HG03432 (cell line): ENCODE measurements at regions not wholly inside any gene's neighbourhood (a gene's known extent, or its start where the extent isn't known, plus 50 kb on each side); places are given as distances from the start of the nearest gene placed in this dataset.
"Not testable (repeated sequence)": the region's sequence is repeated elsewhere in the genome, so short reads cannot be mapped to it uniquely, and the experiment has no call there.

ENCODE experiments used
- ATAC-seq: cut with Tn5 transposase; IDR thresholded peaks from one replicate; pipeline ENCODE4 v1.9.1; 2021; ENCODE audit warnings: mild to moderate bottlenecking, moderate library complexity; ENCODE audit not compliant: unreplicated experiment

DNA sequence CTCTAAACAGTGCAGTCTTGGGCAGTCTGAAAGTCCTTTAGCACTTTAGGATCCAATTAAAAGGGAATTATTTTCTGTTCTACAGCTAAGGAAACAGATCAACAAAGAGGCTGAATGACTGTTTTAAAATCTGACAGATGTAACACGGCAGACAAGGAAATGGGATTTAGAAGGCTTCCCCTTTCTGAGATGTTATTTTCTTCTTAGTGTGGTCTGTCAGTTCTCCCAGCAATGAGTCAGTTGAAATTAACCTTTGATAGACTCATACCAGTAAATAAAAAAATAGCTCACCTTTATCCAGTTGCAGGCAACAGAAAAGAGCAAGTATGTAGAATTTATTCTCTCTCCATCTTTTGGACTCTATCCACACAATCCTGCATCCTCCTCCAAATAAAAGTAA lies 98.1 kb downstream of the NEDD1 start:
- ATAC-seq = no peak

DNA sequence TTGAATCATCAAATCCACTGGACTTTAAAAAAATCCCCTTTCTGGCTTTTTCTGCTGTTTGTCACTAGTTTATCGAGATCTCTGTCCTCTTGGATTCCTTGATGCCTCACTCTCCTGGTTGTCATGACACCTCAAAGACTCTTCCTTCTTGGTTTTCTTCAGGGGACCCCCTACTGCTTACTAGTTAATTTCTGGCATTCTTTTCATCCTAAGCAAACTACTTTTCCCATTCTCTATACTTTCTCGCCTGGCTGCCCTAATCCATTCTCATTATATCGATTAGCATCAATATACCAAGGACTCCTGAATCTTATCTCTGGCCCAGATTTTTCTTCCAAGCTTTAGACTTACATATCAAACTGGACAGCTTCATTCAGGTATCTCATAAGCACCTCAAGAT lies 98.6 kb downstream of the NEDD1 start:
- ATAC-seq = no peak

DNA sequence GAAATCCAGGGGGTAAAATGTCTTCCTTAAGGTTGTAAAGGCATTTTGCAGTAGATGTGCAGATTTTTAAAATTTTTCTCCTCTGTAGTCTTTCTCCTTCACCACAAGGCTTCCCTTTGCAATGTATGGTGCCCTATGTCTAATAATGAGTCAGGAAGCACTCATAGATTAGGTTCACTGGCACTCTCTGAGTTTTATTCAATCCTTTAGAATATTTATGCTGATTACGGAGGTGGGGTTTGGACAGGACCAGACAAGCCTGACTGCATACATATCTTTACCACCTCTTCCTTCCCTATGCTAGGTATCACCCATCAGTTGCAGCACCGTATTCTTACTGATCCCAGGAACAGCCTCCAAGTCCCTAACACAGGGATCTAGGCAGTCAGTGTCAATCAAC lies 99.5 kb downstream of the NEDD1 start:
- ATAC-seq = no peak

DNA sequence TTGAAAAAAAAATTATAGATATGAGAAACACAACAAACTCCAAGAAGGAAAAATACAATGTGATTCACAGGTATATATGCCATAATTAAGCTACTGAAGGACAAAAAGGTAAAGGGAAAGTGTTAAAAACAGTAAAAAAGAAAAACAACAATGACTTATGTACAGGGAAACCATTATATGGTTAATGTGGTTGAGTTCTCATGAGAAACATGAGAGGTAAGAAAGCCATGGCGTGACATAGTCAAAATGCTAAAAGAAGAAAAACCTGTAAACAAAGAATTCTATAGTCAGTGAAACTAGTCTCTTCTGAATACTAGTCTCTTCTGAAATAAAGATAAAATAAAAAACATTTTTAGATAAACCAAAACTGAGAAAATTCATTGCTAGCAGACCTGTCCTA lies 109.1 kb downstream of the NEDD1 start:
- no peak for ATAC-seq

DNA sequence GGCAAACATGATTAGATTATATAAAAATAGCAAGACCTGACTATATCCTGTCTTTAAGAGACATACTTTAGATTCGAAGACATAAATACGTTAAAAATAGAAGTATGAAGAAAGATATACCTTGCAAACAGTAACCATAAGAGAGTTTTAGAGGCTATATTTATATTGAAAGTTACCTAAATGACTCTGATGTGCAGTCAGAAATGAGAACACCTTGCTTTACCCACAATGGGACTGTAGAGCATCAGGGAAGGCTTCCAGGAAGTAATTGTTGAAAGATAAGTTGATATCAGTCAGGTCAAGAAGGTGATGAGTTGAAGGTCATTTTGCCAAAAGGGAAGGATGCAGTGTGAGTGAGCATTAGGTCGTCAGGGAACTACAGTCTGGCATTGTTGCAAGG lies 110.2 kb downstream of the NEDD1 start:
- no peak for ATAC-seq

DNA sequence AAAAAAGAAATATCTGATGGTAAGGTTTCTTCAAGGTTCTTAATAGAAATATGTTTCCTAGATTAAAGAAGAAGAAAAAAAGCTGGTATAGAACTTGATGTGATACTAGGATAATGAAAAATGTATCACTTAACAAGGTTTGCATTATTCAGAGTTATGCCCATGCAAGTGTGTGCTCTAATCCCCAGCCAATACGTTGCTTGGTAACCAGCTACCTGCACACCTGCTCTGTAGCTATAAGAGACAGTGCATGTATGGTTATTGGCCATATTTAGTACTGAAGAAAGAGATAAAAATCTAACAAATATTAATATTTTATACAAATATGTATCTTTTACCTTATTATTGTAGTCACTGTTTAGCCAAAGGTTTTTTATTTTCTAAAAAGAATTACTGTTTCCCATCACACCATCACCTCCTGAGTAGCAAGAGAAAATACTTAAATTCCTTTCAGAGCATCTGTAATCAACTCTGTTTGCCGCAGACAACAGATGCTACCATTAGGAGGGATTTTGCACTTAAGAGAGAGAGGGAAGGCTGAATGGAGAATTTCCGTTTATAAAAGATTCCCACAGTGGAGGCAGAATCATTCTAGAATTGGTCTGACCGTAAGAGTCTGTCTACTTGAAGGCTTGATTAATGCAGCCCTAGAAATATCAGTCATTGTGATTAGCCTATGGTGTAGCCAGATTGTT lies 115.6 kb downstream of the NEDD1 start:
- no peak for ATAC-seq

DNA sequence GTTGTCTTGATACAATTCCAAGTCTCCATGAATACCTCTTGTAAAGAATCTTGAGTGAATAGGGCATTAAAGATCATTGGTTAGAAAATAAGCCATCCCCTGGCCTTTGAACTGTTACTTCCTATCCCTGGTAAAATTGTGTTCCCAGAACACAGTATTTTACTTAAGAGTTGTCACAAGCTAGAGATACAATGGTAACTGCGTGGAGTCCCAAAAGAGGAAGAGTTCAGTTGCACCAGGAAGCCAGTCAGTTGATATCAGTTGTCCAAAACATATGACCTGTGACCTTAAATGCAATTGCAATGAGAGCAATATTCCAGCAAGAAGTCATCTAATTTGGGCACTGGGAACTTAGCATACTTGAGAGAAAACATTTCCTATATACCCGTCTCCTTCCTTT lies 117.3 kb downstream of the NEDD1 start:
- ATAC-seq = no peak

DNA sequence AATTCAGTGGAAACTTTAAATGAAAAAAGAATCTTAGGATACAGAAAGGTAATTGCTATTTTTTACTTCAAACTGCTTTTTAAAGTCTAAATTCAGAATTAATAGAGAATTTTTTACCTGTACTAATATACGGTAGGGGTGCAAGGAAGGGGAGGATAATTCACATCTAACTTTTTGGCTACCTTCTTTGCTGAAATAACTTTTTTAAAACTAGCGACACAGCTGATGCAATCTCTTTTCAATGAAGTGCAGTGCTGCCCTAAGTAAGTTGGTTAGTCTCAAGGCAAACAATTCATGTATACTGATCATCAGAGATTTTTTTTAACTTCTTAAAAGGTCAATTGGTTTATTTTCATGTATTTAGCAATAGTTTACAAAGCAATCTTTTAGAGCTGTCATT lies 119.8 kb downstream of the NEDD1 start:
- ATAC-seq = no peak

DNA sequence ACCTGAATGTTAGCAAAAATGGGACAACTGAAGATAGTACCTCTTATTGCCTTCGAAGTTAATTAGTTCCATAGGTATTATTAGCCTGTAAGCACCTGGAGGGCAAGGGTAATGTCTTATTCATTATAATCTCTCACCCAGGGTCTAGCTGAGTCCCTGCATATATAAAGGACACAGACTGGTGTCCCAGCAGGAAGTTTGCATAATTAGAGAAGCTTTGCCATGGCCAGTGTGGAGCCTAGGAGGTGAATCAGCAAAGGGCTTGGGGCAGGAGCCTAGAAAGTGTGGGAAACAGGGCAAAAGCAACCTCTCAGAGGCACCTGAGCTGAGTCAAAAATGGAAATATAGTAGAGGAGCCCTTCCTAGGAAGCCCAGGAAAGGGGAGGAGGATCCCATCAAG lies 120.4 kb downstream of the NEDD1 start:
- ATAC-seq = no peak

DNA sequence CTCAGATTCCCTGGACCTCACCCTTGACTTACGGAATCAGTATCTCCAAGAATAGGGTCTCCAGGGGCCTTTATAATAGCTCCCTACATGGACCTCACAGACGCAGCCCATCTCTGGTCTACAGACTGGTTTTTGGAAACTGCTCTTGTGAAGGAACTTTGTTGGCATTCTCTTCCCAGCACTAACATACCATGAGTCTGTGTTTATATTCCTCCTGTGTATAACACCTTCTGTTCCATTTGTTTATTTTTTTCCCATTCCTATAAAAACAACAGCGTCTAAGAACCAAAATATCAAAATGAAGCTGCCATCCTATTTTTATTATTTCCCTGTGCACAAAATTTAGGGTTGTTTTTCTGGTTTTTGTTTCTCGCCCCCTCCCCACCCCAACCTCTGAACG lies 131.1 kb downstream of the NEDD1 start:
- no peak for ATAC-seq

DNA sequence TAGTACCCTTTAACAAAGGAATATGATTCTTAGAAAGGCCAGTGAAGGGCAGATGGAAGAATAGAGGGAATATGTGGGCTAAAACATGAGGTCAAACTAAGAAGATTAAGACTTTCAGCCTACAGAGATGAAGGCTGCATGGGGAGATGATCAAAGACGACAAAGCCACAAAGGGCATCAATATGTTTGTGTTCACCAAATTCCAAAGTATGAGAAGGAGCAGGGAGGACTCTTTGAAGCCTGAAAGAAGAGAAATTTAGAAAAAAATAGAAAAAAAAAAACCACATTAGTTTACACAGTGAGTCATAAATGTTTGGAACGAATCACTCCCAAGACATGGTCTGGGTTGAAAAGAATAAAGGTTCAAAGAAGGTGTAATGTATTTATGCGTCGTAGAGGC lies 131.8 kb downstream of the NEDD1 start:
- no peak for ATAC-seq

DNA sequence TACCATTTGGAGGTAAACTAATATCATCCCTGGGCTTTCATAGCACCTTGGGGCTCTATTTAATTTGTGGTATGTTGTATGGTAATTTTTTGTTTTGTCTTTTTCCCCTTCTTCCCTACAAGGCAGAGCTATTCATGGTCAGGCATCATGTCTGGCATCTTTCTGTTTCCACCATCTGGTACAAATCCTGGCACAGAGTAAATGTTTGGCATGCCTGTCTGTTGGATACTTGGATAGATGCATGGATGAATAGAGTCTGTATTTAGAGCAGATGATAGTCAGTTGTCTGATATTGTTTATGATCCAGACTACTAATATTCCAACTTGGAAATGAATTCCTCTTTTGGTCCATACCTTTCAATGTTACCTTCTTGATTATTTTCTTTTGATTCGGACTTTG lies 139.8 kb downstream of the NEDD1 start:
- no peak for ATAC-seq

DNA sequence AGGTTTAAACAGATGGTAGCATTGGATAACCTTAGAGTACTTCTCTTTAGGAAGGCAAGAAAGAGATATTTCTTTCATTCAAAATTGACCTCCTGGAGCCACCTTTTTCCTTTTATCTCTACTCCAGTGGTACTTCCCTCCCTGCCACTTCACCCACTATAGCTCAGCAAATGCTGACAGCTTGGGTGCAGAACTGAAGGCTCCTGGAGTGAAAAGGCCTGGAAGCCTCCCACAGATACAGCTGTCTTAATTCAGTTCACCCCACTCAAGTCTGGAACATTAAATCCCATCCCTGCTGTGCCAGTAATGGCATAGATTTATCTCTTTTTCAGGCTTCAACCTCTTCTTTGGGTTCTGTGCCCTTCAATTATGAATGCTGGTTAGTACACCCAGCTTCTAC lies 140.3 kb downstream of the NEDD1 start:
- no peak for ATAC-seq

DNA sequence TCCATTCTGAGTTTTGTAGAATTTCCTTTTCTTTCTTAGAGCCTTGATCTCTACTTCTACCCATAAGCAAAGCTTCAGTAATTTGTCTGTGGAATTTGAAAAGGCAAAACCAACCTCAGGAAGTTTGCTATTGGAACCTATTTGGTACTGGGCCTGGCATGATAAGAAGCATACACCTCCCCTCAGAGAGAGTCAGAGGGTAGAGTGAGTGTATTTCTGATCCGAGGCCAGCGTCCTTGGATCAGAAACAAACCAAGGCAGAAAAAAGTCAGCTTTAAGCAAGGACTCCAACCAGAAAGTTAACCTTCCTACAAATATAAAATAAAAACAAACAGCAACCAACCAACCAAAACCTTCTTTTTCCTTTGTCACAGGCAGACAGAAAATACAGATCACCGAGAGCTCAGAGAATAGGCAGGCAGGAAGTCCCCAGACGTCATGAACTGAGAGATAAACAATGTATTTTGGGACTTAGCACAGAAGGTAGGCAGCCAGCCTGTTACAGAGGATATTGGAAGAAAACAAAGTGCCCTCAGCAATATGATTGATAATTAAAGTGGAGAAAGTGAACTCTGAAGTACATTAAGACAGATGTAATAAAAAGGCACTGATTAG lies 141.5 kb downstream of the NEDD1 start:
- ATAC-seq = no peak

DNA sequence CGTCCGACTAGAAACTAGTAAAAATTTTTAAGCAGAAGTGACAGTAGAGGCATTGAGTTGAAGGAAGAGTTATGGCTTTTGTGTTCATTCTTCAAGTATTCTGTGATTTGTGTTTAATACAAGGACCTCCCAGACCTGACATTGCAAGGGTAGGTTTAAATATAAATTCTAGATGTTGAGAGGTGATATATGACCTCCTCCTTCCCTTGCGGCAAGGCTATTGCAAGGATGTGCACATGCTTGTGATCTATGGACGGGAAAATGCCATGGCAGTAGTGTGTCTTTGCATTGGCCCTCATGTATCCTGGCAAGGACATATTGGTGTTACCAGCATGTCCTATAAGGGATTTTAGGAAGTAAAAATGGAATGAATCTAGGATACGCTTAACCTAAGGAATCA lies 143.5 kb downstream of the NEDD1 start:
- no peak for ATAC-seq

DNA sequence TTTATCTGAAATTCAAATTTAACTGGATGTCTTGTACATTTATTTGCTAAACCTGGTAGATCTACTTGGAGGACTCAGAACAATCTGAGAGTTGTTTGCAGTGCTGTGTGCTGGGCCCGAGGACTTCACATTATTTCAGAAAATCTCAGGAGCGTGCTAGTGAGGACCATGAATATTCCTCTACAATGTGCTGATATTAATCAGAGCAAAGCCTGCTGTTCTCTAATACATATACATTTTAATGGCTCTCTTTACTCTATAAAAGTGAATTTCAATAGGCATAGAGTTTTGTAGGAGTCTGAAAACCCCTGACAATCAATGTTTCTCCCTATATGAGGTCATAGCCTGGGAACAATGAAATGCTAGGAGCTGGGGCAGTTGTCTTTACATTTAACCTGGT lies 144.3 kb downstream of the NEDD1 start:
- no peak for ATAC-seq

DNA sequence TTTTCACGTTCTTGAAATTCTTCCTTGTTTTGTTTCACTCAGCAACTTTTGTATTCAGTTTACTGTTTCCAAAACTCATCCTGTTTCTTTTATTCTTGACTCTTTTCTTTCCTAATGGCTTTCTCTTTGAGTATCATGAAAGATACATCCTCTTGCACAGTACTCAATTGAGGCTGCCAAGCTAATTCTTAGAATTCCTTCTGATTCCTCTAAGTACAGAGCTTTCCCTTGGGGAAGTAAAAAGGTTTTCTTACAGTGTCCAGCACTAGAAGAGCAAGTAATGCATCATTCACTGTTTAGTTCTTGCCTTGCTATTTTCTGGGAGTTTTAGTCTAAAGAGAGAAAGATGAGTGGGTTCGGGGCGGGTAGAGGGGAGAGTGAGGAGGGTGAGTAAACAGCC lies 154.1 kb downstream of the NEDD1 start:
- ATAC-seq = no peak

DNA sequence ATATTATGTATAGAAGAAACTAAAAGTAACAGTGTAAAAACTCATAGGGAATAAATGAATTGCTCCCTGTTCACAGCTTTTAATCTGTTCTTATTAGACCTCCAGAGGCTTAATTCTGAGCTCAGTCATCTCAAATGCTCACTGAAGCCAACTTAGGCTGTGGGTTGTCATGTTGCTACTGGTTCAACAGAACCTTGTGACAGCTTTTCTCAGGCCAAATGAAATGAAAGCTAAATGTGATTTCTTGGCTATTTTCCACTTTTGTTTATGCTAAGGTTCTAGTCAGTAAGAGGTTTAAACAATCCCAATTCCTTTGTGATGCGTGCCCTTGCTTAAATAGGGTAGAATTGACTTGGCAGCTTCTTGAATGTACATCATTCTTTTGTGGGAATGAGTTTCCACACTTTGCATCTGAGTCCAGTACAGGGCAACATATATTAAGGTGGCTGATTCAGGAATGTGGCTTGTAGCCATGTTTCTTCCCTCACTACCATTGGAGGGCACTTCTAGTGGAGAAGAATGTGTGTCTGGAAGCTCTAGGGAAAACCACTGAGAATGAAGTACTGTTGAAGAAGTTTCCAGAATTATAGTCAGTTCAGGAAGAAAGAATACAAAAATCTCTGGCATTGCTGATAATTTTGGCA lies 156.4 kb downstream of the NEDD1 start:
- ATAC-seq = no peak

DNA sequence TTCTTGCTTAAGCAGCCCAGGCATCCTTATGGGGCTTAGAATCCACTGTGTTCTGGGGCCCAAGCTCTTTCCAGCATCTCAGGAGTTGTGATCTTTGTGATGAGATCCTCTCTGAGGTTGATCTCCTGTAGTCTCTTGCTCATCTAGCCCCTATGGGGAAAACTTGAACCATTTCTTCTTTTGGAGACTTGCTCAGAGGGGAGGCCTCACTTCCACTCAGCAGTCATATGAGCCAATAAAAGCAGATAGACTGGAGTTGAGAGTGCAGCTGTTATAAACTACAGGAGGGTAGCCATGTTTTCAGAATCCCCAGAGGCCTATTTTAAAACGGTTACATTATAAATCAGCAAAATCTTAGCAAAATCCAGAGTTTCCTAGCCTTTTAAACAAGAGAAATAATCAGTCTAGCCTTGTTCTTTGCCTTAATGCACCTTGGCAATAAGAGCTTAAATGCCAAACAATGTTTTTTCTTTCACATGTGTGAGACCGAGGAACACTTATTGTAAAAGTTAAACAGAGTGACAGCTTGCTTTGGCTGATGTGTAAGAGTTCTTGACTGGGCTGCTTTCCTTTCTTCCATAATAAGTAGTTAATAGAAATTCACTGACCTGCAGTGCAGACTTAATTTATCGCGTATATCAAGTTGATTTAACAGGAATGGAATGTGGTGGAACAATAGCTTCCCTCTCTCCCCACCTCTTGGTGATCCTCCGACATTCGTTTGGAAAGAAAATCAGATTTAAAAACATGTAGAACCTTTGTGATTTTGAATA lies 168.3 kb downstream of the NEDD1 start:
- ATAC-seq = no peak

DNA sequence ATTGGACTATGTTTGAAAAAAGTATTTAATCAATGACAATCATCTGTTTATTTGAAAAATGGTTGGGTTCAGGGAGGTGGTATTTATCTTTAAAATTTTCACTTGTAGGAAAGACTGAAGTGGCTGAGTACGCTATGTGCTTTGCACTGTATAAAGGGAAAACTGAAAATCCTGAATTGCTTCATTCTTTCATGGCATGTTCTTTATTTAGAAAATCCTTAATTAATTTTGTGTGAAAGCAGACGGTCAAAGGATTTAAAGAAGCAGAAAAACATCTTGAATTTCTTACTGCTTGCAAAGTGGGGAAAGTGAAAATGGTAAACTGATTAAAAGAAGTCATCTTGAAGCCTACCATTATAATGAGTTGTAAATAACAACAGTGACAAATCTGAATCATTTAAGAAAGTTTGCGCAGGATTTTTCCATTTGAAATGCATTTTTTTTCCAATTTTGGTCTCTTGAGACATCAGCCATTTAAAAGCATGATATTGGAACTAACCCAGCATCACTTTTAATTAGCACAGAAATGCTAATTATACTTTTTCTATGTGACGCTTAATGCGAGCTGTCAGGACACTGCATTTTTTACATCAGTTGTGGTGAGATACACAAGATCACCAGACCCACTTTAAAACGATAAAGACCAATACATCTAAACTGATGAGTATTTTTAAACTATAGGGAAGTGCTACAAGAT lies 169.0 kb downstream of the NEDD1 start:
- no peak for ATAC-seq

DNA sequence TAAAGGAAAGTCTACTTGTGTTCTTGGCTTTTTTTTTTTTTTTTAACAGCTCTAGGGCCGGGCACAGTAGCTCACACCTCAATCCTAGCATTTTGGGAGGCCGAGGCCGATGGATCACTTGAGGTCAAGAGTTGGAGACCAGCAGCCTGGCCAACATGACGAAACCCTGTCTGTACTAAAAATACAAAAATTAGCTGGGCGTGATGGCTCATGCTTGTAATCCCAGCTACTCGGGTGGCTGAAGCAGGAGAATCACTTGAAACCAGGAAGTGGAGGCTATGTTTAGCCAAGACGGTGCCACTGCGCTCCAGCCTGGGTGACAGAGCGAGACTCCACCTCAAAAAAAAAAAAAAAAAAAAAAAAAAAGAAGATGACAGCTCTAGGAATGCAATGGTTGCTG lies 169.9 kb downstream of the NEDD1 start:
- ATAC-seq = not testable (repeated sequence)
